Parathyroid adenoma (tissue), 2 donors: ENCODE measurements at regions not wholly inside any gene's neighbourhood (a gene's known extent, or its start where the extent isn't known, plus 50 kb on each side); places are given as distances from the start of the nearest gene placed in this dataset.

ENCODE experiments used
- H2AFZ ChIP-seq: fragments of 300-600 bp; sonication (generic); one replicate; pipeline ENCODE4 v1.7.0; 2017; ENCODE audit warnings: antibody characterized with exemption, mild to moderate bottlenecking
- H3K27ac ChIP-seq: fragments of 300-600 bp; sonication (generic); one replicate; pipeline ENCODE4 v1.7.0; 2017
- H3K27me3 ChIP-seq: fragments of 300-600 bp; sonication (generic); one replicate; pipeline ENCODE4 v1.7.0; 2017; ENCODE audit warnings: low read length; ENCODE audit not compliant: control insufficient read depth, insufficient read depth
- H3K36me3 ChIP-seq: fragments of 300-600 bp; sonication (generic); one replicate; pipeline ENCODE4 v1.7.0; 2017; ENCODE audit warnings: low read length; ENCODE audit not compliant: control insufficient read depth, insufficient read depth
- H3K4me1 ChIP-seq: fragments of 300-600 bp; sonication (generic); one replicate; pipeline ENCODE4 v1.7.0; 2017; ENCODE audit warnings: control low read depth
- H3K4me2 ChIP-seq: fragments of 300-600 bp; sonication (generic); one replicate; pipeline ENCODE4 v1.7.0; 2017; ENCODE audit warnings: low read length
- H3K4me3 ChIP-seq: fragments of 300-600 bp; sonication (generic); one replicate; pipeline ENCODE4 v1.7.0; 2017; ENCODE audit warnings: low read depth, low read length
- H3K79me2 ChIP-seq: fragments of 300-600 bp; sonication (generic); one replicate; pipeline ENCODE4 v1.7.0; 2017; ENCODE audit warnings: control low read depth
- H3K9ac ChIP-seq: fragments of 300-600 bp; sonication (generic); one replicate; pipeline ENCODE4 v1.7.0; 2017; ENCODE audit warnings: mild to moderate bottlenecking
- H3K9me3 ChIP-seq: fragments of 300-600 bp; sonication (generic); one replicate; pipeline ENCODE4 v1.7.0; 2017; ENCODE audit warnings: low read length; ENCODE audit not compliant: control insufficient read depth
- CTCF ChIP-seq: fragments of 300-600 bp; sonication (generic); IDR thresholded peaks from one replicate; pipeline ENCODE4 v1.7.0; 2017; ENCODE audit warnings: antibody characterized with exemption, mild to moderate bottlenecking
- donor health status: primary hyperparathyroidism.

GRCh38 chr9:16344343-16344742, 526.1 kb downstream of the BNC2 start:
- Histone ChIP-seq H3K9ac (no peak overlapping the region), H3K4me3 (no peak overlapping the region), H3K9me3 (no peaks in the 10 kb centered on the region), H3K27me3 (no peaks in the 10 kb centered on the region), H3K27ac (no peak overlapping the region), H2AFZ (no peak overlapping the region), H3K36me3 (no peaks in the 10 kb centered on the region), H3K79me2 (no peaks in the 10 kb centered on the region), H3K4me1 (no peaks in the 10 kb centered on the region), H3K4me2 (no peak overlapping the region)
- no peak for TF ChIP-seq CTCF

GRCh38 chr9:16345902-16346301, 524.6 kb downstream of the BNC2 start:
- no peak overlapping the region for H2AFZ ChIP-seq
- no peaks in the 10 kb centered on the region for H3K79me2 ChIP-seq
- no peak overlapping the region for H3K4me3 ChIP-seq
- H3K4me1 ChIP-seq, result no peaks in the 10 kb centered on the region
- no peaks in the 10 kb centered on the region for H3K36me3 ChIP-seq
- TF ChIP-seq CTCF, result no peak
- H3K27me3 ChIP-seq, result no peaks in the 10 kb centered on the region
- H3K9me3 ChIP-seq, result no peaks in the 10 kb centered on the region
- H3K4me2 ChIP-seq, result no peak overlapping the region
- no peak overlapping the region for H3K27ac ChIP-seq
- no peak overlapping the region for H3K9ac ChIP-seq

- no peak overlapping the region for H3K9ac ChIP-seq
- H3K36me3 ChIP-seq, result no peaks in the 10 kb centered on the region
- no peaks in the 10 kb centered on the region for H3K27me3 ChIP-seq
- H3K4me1 ChIP-seq, result no peaks in the 10 kb centered on the region
- TF ChIP-seq CTCF, result no peak
- H3K79me2 ChIP-seq, result no peaks in the 10 kb centered on the region
- H3K4me3 ChIP-seq, result no peak overlapping the region
- H3K9me3 ChIP-seq, result no peaks in the 10 kb centered on the region
- H3K4me2 ChIP-seq, result no peak overlapping the region
- no peak overlapping the region for H3K27ac ChIP-seq
- no peak overlapping the region for H2AFZ ChIP-seq
These were observed 522.6 kb downstream of the BNC2 start for GRCh38 chr9:16347886-16348285.

- H3K27me3 ChIP-seq, result no peaks in the 10 kb centered on the region
- no peaks in the 10 kb centered on the region for H3K9me3 ChIP-seq
- H3K4me1 ChIP-seq, result no peaks in the 10 kb centered on the region
- no peaks in the 10 kb centered on the region for H3K79me2 ChIP-seq
- TF ChIP-seq CTCF, result no peak
- H3K4me3 ChIP-seq, result no peak overlapping the region
- no peak overlapping the region for H3K27ac ChIP-seq
- no peak overlapping the region for H2AFZ ChIP-seq
- no peak overlapping the region for H3K9ac ChIP-seq
- no peak overlapping the region for H3K4me2 ChIP-seq
- H3K36me3 ChIP-seq, result no peaks in the 10 kb centered on the region
These were observed 521.9 kb downstream of the BNC2 start for GRCh38 chr9:16348531-16348930.

- no peaks in the 10 kb centered on the region for H3K9me3 ChIP-seq
- no peak overlapping the region for H3K27ac ChIP-seq
- H3K27me3 ChIP-seq, result no peaks in the 10 kb centered on the region
These were observed 518.2 kb downstream of the BNC2 start for GRCh38 chr9:16352251-16352650.

More at GRCh38 chr9:16352251-16352650, 518.2 kb downstream of the BNC2 start:
- H3K79me2 ChIP-seq, result no peaks in the 10 kb centered on the region
- no peaks in the 10 kb centered on the region for H3K36me3 ChIP-seq
- H3K4me3 ChIP-seq, result no peak overlapping the region
- no peak overlapping the region for H3K4me2 ChIP-seq
- H2AFZ ChIP-seq, result no peak overlapping the region
- no peak overlapping the region for H3K9ac ChIP-seq
- no peak for TF ChIP-seq CTCF
- H3K4me1 ChIP-seq, result no peaks in the 10 kb centered on the region
